ENCODE measurements at regions not wholly inside any gene's neighbourhood (a gene's known extent, or its start where the extent isn't known, plus 50 kb on each side); places are given as distances from the start of the nearest gene placed in this dataset.

DNA sequence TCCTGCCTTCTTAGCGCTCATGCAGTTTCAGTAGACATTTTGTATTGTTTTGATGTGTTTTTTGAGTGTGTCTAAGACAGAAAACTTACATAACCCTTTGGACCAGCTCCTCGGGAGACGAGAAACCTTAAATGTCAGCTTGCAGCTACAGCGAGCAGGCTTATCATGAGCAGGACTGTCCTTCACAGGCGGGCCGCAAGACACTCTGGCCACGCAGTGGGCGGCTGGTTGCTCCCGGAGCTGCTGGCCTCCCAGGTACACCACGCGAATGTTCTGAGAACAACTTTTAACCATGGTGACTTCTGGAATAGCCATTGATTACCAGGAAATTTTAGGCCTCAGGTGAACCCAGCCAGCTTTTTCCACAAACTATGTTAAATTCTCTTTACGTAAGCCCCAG, 164.1 kb upstream of the DIO3 start:
- DNase-seq (ENCODE audit: insufficient read length, low spot score) (no peak), FAIRE-seq (no peak)
- TF ChIP-seq POLR2A (IDR thresholded peaks at IDR 0.05; ENCODE audit: low read depth, low read length) (no peak), POU2F2 (IDR thresholded peaks at IDR 0.05; ENCODE audit: low read depth, low read length) (no peak), PAX5 (IDR thresholded peaks at IDR 0.05; ENCODE audit: insufficient read depth, low read length, severe bottlenecking) (no peak), TAF1 (IDR thresholded peaks at IDR 0.05; ENCODE audit: low read depth, low read length) (no peak), POLR2AphosphoS5 (IDR thresholded peaks at IDR 0.05; ENCODE audit: low read depth, low read length) (no peak), SPI1 (IDR thresholded peaks at IDR 0.05; ENCODE audit: low read depth, low read length) (no peak)

DNA sequence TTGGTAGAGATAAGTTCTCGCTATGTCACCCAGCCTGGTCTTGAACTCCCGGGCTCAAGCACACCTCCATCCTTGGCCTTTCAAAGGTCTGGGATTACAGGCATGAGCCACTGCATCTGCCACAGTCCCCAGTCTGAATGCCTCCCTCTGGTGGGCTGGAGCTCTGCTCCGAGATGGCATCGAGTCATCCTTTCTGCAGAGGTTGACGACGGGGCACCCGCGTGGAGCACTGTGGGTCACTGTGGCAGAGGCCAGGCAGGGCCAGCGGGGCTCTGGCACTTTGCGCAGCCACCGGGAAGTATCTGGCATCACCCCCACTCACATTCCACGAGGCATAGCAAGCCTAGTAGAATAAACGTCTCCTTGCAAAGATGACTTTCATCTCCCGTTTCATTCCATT, 163.3 kb upstream of the DIO3 start:
- no peak for DNase-seq (ENCODE audit: insufficient read length, low spot score)
- no peak for TF ChIP-seq POLR2AphosphoS5 (IDR thresholded peaks at IDR 0.05; ENCODE audit: low read depth, low read length)
- FAIRE-seq: no peak

DNA sequence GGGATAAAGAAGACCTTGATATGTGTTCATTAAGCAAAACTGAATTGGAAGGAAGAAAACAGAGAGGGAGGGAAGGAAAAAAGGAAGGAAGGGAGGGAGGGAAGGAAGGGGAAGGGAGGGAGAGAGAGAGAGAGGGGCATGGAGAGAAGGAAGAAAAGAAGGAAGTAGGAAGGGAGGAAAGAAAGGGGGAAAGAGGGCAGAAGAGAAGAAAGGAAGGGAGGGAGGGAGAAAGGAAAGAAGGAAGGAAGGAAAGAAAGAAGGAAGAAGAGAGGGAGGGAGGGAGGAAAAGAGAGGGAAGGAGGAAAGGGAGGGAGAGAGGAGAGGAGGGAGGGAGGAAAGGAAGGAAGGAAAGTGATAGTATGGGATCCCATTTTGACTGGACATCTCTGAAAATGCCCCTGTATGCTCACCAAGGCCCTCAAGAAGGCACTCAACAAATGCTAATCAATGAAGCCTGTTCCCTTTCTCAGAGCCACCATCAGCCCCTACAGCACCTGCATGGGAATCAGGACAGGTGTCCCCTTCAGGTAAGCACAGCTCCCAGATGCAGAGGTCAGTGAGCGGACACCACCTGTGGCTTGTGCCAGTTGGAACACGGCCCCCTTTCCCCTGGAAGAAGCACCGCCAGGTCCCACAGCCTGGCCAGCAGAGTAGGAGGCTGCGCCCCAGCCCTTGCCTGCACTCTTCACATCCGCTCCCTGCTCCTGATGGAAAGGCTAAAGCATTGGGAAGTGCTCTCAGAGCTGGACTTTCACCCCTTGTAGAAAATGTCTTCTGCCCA, 161.4 kb upstream of the DIO3 start:
- no peak for DNase-seq (ENCODE audit: insufficient read length, low spot score)
- TF ChIP-seq POLR2A (IDR thresholded peaks at IDR 0.05; ENCODE audit: low read depth, low read length) (no peak), SPI1 (IDR thresholded peaks at IDR 0.05; ENCODE audit: low read depth, low read length) (no peak), PAX5 (IDR thresholded peaks at IDR 0.05; ENCODE audit: insufficient read depth, low read length, severe bottlenecking) (no peak), TAF1 (IDR thresholded peaks at IDR 0.05; ENCODE audit: low read depth, low read length) (no peak), POLR2AphosphoS5 (IDR thresholded peaks at IDR 0.05; ENCODE audit: low read depth, low read length) (no peak), POU2F2 (IDR thresholded peaks at IDR 0.05; ENCODE audit: low read depth, low read length) (no peak)
- FAIRE-seq: no peak

DNA sequence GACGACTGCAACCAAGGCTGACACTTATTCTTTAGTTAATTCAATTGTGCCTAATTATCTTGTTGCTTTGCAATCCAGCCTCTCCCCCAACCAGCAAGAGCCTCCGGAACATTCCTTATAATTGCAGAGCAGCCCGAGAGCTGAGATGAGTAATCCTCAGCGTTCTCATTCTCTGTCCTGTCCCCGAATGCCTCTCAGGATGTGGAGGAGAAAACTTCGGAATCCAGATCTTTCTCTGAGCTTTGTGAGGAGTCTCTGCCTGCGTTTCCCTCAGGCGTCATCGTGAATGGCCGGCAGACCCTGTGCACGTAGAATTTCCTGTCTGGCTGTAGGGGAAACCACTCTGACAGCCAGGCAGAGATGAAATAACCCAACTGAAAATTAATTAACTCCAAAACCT, 160.5 kb upstream of the DIO3 start:
- DNase-seq (ENCODE audit: insufficient read length, low spot score): no peak
- no peak for TF ChIP-seq PAX5 (IDR thresholded peaks at IDR 0.05; ENCODE audit: insufficient read depth, low read length, severe bottlenecking)
- TF ChIP-seq POU2F2 (IDR thresholded peaks at IDR 0.05; ENCODE audit: low read depth, low read length): no peak
- TF ChIP-seq TAF1 (IDR thresholded peaks at IDR 0.05; ENCODE audit: low read depth, low read length): no peak
- TF ChIP-seq SPI1 (IDR thresholded peaks at IDR 0.05; ENCODE audit: low read depth, low read length): no peak
- no peak for TF ChIP-seq POLR2AphosphoS5 (IDR thresholded peaks at IDR 0.05; ENCODE audit: low read depth, low read length)
- no peak for TF ChIP-seq POLR2A (IDR thresholded peaks at IDR 0.05; ENCODE audit: low read depth, low read length)
- FAIRE-seq: no peak

DNA sequence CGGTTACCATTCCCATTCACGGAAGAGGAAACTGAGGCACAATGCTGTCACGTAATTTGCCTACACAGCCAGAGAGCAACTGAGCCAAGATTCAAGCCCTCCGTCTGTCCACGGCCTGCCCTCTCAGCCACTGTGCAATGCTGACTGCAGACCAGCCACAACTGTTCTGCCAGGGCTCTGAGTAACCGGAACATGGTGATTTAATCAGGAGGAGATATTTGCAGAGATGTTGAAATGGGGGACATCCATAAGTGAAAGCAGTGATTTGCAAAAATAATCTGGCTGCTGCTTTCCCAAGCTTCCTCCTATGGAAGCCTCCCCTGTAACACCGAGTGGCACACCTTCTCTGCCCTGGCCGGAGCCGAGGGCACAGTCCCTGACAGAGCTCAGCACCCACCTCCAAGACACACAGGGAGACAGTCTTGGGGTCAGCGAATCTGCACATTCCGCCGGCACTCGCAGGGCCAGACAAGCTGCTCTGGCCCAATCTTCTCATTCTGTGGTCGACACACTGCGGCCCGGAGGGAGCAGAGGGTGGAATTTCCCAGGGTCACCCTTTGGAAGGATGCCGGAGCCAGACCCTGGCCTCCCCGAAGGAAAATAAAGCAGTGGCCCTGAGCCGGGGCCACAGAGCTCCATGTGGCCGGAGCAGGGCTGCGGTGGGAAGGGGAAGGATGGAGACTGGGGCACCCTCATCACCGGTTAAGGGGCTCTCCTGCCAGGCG, 158.2 kb upstream of the DIO3 start:
- DNase-seq (ENCODE audit: insufficient read length, low spot score) (no peak), FAIRE-seq (no peak)
- no peak for TF ChIP-seq TAF1 (IDR thresholded peaks at IDR 0.05; ENCODE audit: low read depth, low read length)
- no peak for TF ChIP-seq PAX5 (IDR thresholded peaks at IDR 0.05; ENCODE audit: insufficient read depth, low read length, severe bottlenecking)
- no peak for TF ChIP-seq POLR2A (IDR thresholded peaks at IDR 0.05; ENCODE audit: low read depth, low read length)
- no peak for TF ChIP-seq POU2F2 (IDR thresholded peaks at IDR 0.05; ENCODE audit: low read depth, low read length)
- TF ChIP-seq POLR2AphosphoS5 (IDR thresholded peaks at IDR 0.05; ENCODE audit: low read depth, low read length): no peak
- no peak for TF ChIP-seq SPI1 (IDR thresholded peaks at IDR 0.05; ENCODE audit: low read depth, low read length)

DNA sequence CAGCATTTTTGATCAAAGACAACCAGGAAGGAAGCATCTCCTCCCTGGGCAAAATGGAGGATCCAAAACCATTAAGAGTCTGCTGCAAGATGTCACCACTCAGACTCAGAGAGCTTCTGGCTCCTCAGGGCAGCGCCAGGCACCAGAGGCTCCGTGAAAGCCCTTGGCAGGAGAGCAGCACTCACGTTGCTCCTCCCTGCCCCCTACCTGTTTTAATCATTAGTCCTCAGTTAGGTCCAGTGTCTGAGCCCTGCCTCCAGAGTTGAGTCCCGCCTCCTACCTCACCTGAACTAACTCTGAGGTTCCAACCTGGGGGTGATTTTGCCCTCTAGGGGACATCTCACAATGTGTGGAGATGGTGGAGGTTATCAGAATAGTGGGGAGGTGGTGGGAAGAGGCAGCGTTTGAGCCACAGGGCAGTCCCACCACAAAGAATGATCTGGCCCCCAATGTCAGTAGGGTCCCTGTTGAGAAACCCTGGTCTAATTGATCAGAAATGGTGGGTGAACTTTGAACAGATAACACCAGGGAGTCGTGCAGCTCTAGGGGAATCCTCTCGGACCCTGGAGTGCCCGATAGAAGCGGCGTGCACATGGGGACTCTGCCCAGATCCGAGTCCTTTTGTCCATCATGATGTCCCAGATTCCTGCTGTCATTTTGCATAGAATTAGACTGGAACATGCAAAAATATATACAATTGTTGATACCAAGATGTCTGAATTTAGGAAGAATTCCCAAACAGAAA, 156.7 kb upstream of the DIO3 start:
- FAIRE-seq (no peak), DNase-seq (ENCODE audit: insufficient read length, low spot score) (no peak)
- TF ChIP-seq PAX5 (IDR thresholded peaks at IDR 0.05; ENCODE audit: insufficient read depth, low read length, severe bottlenecking): no peak
- no peak for TF ChIP-seq POU2F2 (IDR thresholded peaks at IDR 0.05; ENCODE audit: low read depth, low read length)
- no peak for TF ChIP-seq POLR2AphosphoS5 (IDR thresholded peaks at IDR 0.05; ENCODE audit: low read depth, low read length)
- TF ChIP-seq SPI1 (IDR thresholded peaks at IDR 0.05; ENCODE audit: low read depth, low read length): no peak
- TF ChIP-seq TAF1 (IDR thresholded peaks at IDR 0.05; ENCODE audit: low read depth, low read length): no peak
- no peak for TF ChIP-seq POLR2A (IDR thresholded peaks at IDR 0.05; ENCODE audit: low read depth, low read length)

DNA sequence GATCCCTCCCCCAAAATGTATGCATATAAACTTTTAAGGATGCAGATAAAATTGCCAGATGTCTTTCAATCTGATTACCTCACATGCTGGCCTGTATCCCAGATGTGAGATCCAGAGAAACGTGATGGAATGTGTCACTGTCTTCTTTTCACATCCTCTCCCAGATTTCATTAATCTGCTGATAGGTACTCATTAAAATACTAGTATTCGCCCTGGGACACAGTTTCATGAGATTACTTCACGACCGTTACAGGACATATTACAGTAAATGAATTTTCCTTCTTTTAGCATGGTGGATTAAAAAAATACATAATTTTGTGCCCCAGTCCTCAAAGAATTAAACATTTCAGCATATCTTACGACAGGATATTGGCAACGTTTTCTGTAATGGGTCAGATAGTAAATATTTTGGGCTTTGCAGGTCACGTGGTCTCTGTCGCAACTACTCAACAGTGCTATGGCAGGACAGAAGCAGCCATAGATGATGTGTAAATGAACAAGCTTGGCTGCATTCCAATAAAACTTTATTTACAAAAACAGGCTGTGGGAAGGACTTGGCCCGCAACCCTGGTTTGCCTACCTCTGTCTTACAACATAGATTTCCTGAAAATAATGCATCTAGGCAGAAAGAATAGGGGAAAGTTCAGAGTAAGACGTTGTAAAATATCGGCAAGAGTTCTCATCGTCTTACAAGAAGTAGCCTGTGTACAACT, 156.0 kb upstream of the DIO3 start:
- FAIRE-seq: no peak

DNA sequence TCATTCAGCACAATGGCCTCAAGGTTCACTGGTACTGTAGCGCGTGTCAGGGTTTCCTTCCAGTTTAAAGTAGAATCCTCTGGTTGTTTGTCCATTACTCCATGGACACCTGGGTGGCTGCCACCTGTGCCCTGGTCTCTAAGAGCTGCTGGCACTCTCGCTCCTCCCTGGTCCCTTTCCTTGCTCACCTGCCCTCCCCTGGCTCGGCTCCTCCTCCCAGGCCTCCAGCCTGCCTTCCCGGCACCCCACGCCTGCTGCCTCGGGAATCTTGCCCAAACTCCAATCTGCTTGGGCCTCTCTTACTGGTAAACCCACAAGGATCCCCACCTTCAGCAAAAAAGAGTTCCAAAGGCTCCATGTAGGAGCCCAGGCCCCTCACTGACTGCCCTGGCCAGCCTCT, 154.4 kb upstream of the DIO3 start:
- TF ChIP-seq SPI1 (IDR thresholded peaks at IDR 0.05; ENCODE audit: low read depth, low read length): no peak
- TF ChIP-seq POLR2AphosphoS5 (IDR thresholded peaks at IDR 0.05; ENCODE audit: low read depth, low read length): no peak
- TF ChIP-seq TAF1 (IDR thresholded peaks at IDR 0.05; ENCODE audit: low read depth, low read length): no peak
- no peak for TF ChIP-seq POU2F2 (IDR thresholded peaks at IDR 0.05; ENCODE audit: low read depth, low read length)
- no peak for TF ChIP-seq PAX5 (IDR thresholded peaks at IDR 0.05; ENCODE audit: insufficient read depth, low read length, severe bottlenecking)
- no peak for TF ChIP-seq POLR2A (IDR thresholded peaks at IDR 0.05; ENCODE audit: low read depth, low read length)
- DNase-seq (ENCODE audit: insufficient read length, low spot score): no peak
- FAIRE-seq: no peak

More for the DNA sequence above, 156.0 kb upstream of the DIO3 start:
- DNase-seq (ENCODE audit: insufficient read length, low spot score): no peak
- TF ChIP-seq TAF1 (IDR thresholded peaks at IDR 0.05; ENCODE audit: low read depth, low read length): no peak
- TF ChIP-seq PAX5 (IDR thresholded peaks at IDR 0.05; ENCODE audit: insufficient read depth, low read length, severe bottlenecking): no peak
- TF ChIP-seq POLR2A (IDR thresholded peaks at IDR 0.05; ENCODE audit: low read depth, low read length): no peak
- TF ChIP-seq POU2F2 (IDR thresholded peaks at IDR 0.05; ENCODE audit: low read depth, low read length): no peak
- TF ChIP-seq POLR2AphosphoS5 (IDR thresholded peaks at IDR 0.05; ENCODE audit: low read depth, low read length): no peak
- TF ChIP-seq SPI1 (IDR thresholded peaks at IDR 0.05; ENCODE audit: low read depth, low read length): no peak

DNA sequence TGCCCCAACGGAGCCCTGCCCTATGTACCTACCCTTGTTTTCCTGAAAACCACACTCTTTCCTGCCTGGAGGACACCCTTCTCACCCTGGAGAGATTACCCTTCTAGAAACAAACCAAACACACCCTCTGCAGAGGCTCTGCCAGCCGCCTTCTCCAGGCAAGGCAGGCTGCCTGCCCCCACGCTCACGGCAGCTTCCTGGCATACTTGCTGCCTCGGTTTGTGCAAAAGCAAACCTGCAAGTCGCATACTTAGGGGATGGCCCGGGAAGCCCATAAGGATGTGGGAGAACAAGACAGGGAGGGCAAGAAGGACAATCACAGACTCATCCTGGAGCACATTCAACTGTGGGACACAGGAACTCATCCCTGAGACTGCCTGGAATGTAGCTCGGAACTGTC, 154.0 kb upstream of the DIO3 start:
- FAIRE-seq (no peak), DNase-seq (ENCODE audit: insufficient read length, low spot score) (no peak)
- TF ChIP-seq POLR2AphosphoS5 (IDR thresholded peaks at IDR 0.05; ENCODE audit: low read depth, low read length) (no peak), POLR2A (IDR thresholded peaks at IDR 0.05; ENCODE audit: low read depth, low read length) (no peak), PAX5 (IDR thresholded peaks at IDR 0.05; ENCODE audit: insufficient read depth, low read length, severe bottlenecking) (no peak), POU2F2 (IDR thresholded peaks at IDR 0.05; ENCODE audit: low read depth, low read length) (no peak), SPI1 (IDR thresholded peaks at IDR 0.05; ENCODE audit: low read depth, low read length) (no peak), TAF1 (IDR thresholded peaks at IDR 0.05; ENCODE audit: low read depth, low read length) (no peak)
